HEK293 (cell line): ENCODE measurements at regions not wholly inside any gene's neighbourhood (a gene's known extent, or its start where the extent isn't known, plus 50 kb on each side); places are given as distances from the start of the nearest gene placed in this dataset.

ENCODE experiments used
- CTCF ChIA-PET: fragments of 350-600 bp; formaldehyde crosslinking; extraction: SDS; loops from one replicate; lab custom pipeline; 2021; ENCODE audit warnings: antibody characterized with exemption; lab: Yijun Ruan, JAX
- POLR2A ChIA-PET: fragments of 300-600 bp; formaldehyde crosslinking; extraction: SDS; loops from one replicate; lab custom pipeline; 2020; ENCODE audit warnings: antibody characterized with exemption, inconsistent platforms; lab: Yijun Ruan, JAX
- H3K27ac ChIP-seq: fragments of 200-500 bp; sonication (Bioruptor generic); 2 replicates; pipeline ENCODE4 v1.5.1; 2014; ENCODE audit warnings: low read depth, low read length, control low read depth, inconsistent platforms; ENCODE audit errors: extremely low read depth
- H3K36me3 ChIP-seq, 2 experiments: fragments of 200-500 bp in 1 of 2; sonication (Bioruptor generic) in 1 of 2; 1 replicate in 1 of 2; 2 replicates in 1 of 2; pipeline ENCODE4 v1.5.1; 2014 to 2017; ENCODE audit warnings: inconsistent platforms in 2 of 2, low read length in 2 of 2; ENCODE audit not compliant: control insufficient read depth in 2 of 2, insufficient read depth in 1 of 2
- H3K4me1 ChIP-seq: fragments of 200-500 bp; sonication (Bioruptor generic); 2 replicates; pipeline ENCODE4 v1.5.1; 2014; ENCODE audit warnings: mild to moderate bottlenecking, low read length, inconsistent platforms; ENCODE audit not compliant: control insufficient read depth, insufficient read depth
- H3K4me3 ChIP-seq: 2 replicates; pipeline ENCODE4 v1.5.1; 2011; ENCODE audit warnings: low read depth, mild to moderate bottlenecking, control low read depth, low read length, moderate library complexity
- H3K9me3 ChIP-seq: fragments of 200-500 bp; sonication (Bioruptor generic); 2 replicates; pipeline ENCODE4 v1.5.1; 2014; ENCODE audit warnings: low read depth, low read length, inconsistent platforms; ENCODE audit not compliant: control insufficient read depth, insufficient read depth
- ATF2 ChIP-seq: fragments of 450-650 bp; formaldehyde crosslinking; IDR thresholded peaks from 2 replicates; pipeline ENCODE4 v1.5.1; 2016; ENCODE audit warnings: missing biosample characterization, missing genetic modification characterization, low read depth
- CTCF ChIP-seq: fragments of 450-650 bp; formaldehyde crosslinking; IDR thresholded peaks from 2 replicates; pipeline ENCODE4 v1.5.1; 2016; ENCODE audit warnings: missing biosample characterization, missing genetic modification characterization
- GFI1B ChIP-seq: fragments of 450-650 bp; formaldehyde crosslinking; IDR thresholded peaks from 2 replicates; pipeline ENCODE4 v1.5.1; 2016; ENCODE audit warnings: missing biosample characterization, missing genetic modification characterization
- IKZF3 ChIP-seq: fragments of 450-650 bp; IDR thresholded peaks from 2 replicates; pipeline ENCODE4 v1.5.0; 2018; ENCODE audit warnings: missing biosample characterization, mild to moderate bottlenecking, missing genetic modification characterization, moderate library complexity
- KLF1 ChIP-seq: fragments of 450-650 bp; formaldehyde crosslinking; IDR thresholded peaks from 2 replicates; pipeline ENCODE4 v1.5.1; 2016; ENCODE audit warnings: missing biosample characterization, missing genetic modification characterization
- MEIS1 ChIP-seq: sonication (generic); formaldehyde crosslinking; IDR thresholded peaks from 2 replicates; pipeline ENCODE4 v1.8.1; 2022; ENCODE audit warnings: missing genetic modification reagents, mild to moderate bottlenecking, borderline replicate concordance
- PATZ1 ChIP-seq: fragments of 450-650 bp; formaldehyde crosslinking; IDR thresholded peaks from 2 replicates; pipeline ENCODE4 v1.5.1; 2016; ENCODE audit warnings: missing biosample characterization, missing genetic modification characterization
- PRDM2 ChIP-seq: fragments of 450-650 bp; formaldehyde crosslinking; IDR thresholded peaks from 2 replicates; pipeline ENCODE4 v1.5.1; 2016; ENCODE audit warnings: missing biosample characterization, missing genetic modification characterization, borderline replicate concordance
- SP3 ChIP-seq: fragments of 450-650 bp; formaldehyde crosslinking; IDR thresholded peaks from 2 replicates; pipeline ENCODE4 v1.5.1; 2016; ENCODE audit warnings: missing biosample characterization, missing genetic modification characterization
- WT1 ChIP-seq: fragments of 450-650 bp; formaldehyde crosslinking; IDR thresholded peaks from 2 replicates; pipeline ENCODE4 v1.5.1; 2016; ENCODE audit warnings: missing biosample characterization, missing genetic modification characterization
- ZBTB10 ChIP-seq: fragments of 450-650 bp; formaldehyde crosslinking; IDR thresholded peaks from 2 replicates; pipeline ENCODE4 v1.5.1; 2016; ENCODE audit warnings: missing biosample characterization, missing genetic modification characterization
- ZNF112 ChIP-seq: fragments of 450-650 bp; formaldehyde crosslinking; IDR thresholded peaks from 2 replicates; pipeline ENCODE4 v1.5.0; 2017; ENCODE audit warnings: missing biosample characterization, missing genetic modification characterization
- ZNF169 ChIP-seq: fragments of 450-650 bp; formaldehyde crosslinking; IDR thresholded peaks from 2 replicates; pipeline ENCODE4 v1.5.1; 2016; ENCODE audit warnings: missing biosample characterization, missing genetic modification characterization
- ZNF654 ChIP-seq: fragments of 450-650 bp; formaldehyde crosslinking; IDR thresholded peaks from 2 replicates; pipeline ENCODE4 v1.5.1; 2016; ENCODE audit warnings: low read depth, missing biosample characterization, missing genetic modification characterization
- ZNF677 ChIP-seq: fragments of 450-650 bp; IDR thresholded peaks from 2 replicates; pipeline ENCODE4 v1.5.0; 2018; ENCODE audit warnings: missing biosample characterization, mild to moderate bottlenecking, missing genetic modification characterization, moderate library complexity
- TF ChIP-seq, protein P1 (sequence below): fragments of 450-650 bp; formaldehyde crosslinking; IDR thresholded peaks from 2 replicates; pipeline ENCODE4 v1.5.1; 2017; ENCODE audit warnings: missing biosample characterization, missing genetic modification characterization

DNA sequence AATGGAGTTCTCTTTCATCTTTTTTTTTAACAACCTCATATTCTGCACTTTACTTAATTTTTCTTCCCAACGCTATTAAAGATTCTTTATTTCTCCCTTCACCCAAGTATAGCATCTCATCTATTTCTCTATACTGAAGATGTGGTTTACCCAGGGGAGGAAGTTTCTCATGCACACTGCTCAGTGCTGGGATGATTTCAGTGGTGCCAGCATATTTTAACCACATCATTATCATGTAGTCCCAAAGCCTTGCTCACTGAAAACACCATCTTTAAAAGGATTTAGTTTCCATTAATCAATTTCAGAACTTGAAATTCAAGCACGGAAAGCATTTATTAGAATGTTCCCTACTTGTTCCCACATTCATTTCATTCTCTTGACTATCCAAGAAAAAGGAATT lies 725.7 kb downstream of the USP25 start (continued):
- TF ChIP-seq, protein P1, sequence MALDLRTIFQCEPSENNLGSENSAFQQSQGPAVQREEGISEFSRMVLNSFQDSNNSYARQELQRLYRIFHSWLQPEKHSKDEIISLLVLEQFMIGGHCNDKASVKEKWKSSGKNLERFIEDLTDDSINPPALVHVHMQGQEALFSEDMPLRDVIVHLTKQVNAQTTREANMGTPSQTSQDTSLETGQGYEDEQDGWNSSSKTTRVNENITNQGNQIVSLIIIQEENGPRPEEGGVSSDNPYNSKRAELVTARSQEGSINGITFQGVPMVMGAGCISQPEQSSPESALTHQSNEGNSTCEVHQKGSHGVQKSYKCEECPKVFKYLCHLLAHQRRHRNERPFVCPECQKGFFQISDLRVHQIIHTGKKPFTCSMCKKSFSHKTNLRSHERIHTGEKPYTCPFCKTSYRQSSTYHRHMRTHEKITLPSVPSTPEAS (tag by site-specific recombination): no peak

DNA sequence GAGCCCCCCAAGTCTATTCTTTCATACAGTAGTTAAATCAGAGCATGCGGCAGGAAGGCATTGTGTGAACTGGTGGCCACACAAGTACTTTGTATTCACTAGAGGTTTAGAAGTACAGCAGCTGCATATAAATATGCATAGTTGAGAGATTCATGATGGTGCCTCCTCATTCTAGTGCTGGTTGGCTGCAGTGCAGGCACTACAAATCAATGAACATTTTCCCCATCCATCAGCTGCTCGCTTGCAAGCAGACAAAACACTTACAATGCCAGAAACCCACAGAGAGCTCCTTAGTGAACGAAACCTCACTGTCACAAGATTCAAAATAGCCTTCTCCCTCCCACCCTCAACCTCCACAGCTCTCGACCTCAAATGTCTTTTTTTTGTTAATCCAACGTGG lies 726.2 kb downstream of the USP25 start:
- Histone ChIP-seq H3K4me1 (no peaks in the 10 kb centered on the region), H3K4me3 (no peak overlapping the region), H3K27ac (no peak overlapping the region), H3K9me3 (no peaks in the 10 kb centered on the region), H3K36me3 (no peaks in the 10 kb centered on the region)
- POLR2A ChIA-PET: no interaction called here
- CTCF ChIA-PET: no interaction called here
- TF ChIP-seq KLF1 (no peak), SP3 (no peak), ZNF654 (tag by site-specific recombination) (no peak), WT1 (tag by site-specific recombination) (no peak), CTCF (tag by site-specific recombination) (no peak), ZBTB10 (no peak), ZNF677 (tag by site-specific recombination) (no peak), ZNF169 (no peak), MEIS1 (no peak), ATF2 (tag by site-specific recombination) (no peak), GFI1B (tag by site-specific recombination) (no peak), PRDM2 (tag by site-specific recombination) (no peak), ZNF112 (no peak), PATZ1 (tag by site-specific recombination) (no peak), IKZF3 (tag by site-specific recombination) (no peak)
